Ishikawa (cell line): ENCODE measurements at regions not wholly inside any gene's neighbourhood (a gene's known extent, or its start where the extent isn't known, plus 50 kb on each side); places are given as distances from the start of the nearest gene placed in this dataset.

Experiments
- CEBPB ChIP-seq: IDR thresholded peaks from 2 replicates; pipeline ENCODE4 v1.6.1; 2012
- CREB1 ChIP-seq: IDR thresholded peaks from 2 replicates; pipeline ENCODE4 v1.6.1; 2012; ENCODE audit warnings: low read depth
- EGR1 ChIP-seq: IDR thresholded peaks from 2 replicates; pipeline ENCODE4 v1.6.1; 2012
- EP300 ChIP-seq: IDR thresholded peaks from 2 replicates; pipeline ENCODE4 v1.6.1; 2012; ENCODE audit warnings: borderline replicate concordance
- FOXM1 ChIP-seq: IDR thresholded peaks from 2 replicates; pipeline ENCODE4 v1.6.1; 2012; ENCODE audit warnings: low read depth, borderline replicate concordance
- NFIC ChIP-seq: IDR thresholded peaks from 2 replicates; pipeline ENCODE4 v1.6.1; 2012
- RAD21 ChIP-seq: IDR thresholded peaks from 2 replicates; pipeline ENCODE4 v1.6.1; 2012; ENCODE audit warnings: low read depth
- TAF1 ChIP-seq: IDR thresholded peaks from 2 replicates; pipeline ENCODE4 v1.6.1; 2012; ENCODE audit warnings: low read depth, mild to moderate bottlenecking
- TCF12 ChIP-seq: IDR thresholded peaks from 2 replicates; pipeline ENCODE4 v1.6.1; 2012; ENCODE audit warnings: low read depth
- TEAD4 ChIP-seq: IDR thresholded peaks from 2 replicates; pipeline ENCODE4 v1.6.1; 2012
- YY1 ChIP-seq: IDR thresholded peaks from 2 replicates; pipeline ENCODE4 v1.6.1; 2012; ENCODE audit warnings: low read depth
- ZBTB7A ChIP-seq: IDR thresholded peaks from 2 replicates; pipeline ENCODE4 v1.6.1; 2012; ENCODE audit warnings: low read depth
- TF ChIP-seq, protein P1 (sequence below): IDR thresholded peaks from 2 replicates; pipeline ENCODE4 v1.6.1; 2012; ENCODE audit warnings: low read depth, mild to moderate bottlenecking
- TF ChIP-seq, protein P2 (sequence below): IDR thresholded peaks from 2 replicates; pipeline ENCODE4 v1.6.1; 2012
- TF ChIP-seq, protein P3 (sequence below): IDR thresholded peaks from 2 replicates; pipeline ENCODE4 v1.6.1; 2012

DNA sequence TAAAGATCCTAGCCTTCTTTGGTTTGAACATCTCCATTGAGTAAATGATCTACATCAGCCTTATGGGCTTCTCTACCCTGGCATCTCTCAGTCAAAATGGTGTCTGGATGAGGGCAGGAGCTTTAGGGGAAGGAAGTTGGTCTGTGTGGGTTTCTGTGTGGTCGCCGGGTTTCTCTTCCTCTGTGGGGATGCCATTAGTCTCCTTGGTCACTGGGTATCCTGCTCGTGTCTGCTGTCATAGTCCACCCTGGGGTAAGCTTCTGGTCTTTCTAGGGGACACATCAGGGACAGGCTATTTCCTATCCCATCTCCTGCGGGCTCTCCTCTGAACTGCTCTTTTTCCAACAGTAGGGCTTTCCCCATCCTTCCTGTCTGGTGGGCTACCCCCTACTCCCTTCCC is 150.3 kb upstream of the NPY start:
- no peak for TF ChIP-seq TCF12
- no peak for TF ChIP-seq NFIC
- TF ChIP-seq CREB1 = no peak
- TF ChIP-seq EGR1 = no peak
- no peak for TF ChIP-seq ZBTB7A
- no peak for TF ChIP-seq RAD21
- TF ChIP-seq CEBPB = no peak
- TF ChIP-seq YY1 = no peak
- TF ChIP-seq TEAD4 = no peak
- no peak for TF ChIP-seq FOXM1

DNA sequence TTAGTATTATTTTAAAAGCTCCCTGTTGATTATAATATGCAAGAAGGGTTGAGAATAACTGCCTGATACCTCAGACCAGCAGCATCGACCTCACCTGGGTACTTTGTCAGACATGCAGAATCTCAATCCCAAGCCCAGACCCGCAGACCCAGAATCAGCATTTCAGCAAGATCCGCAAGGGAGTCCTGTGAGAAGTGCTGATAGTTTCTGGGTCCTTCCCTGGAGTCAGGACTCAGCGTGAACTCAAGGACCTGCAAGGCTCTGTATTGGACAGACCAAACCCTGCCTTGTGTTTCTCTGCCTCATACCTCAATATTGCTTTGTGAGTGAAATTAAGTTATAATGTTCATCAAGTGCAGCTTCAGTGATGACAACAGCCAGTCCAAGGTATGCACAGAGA is 149.5 kb upstream of the NPY start:
- TF ChIP-seq NFIC = no peak
- no peak for TF ChIP-seq EP300

DNA sequence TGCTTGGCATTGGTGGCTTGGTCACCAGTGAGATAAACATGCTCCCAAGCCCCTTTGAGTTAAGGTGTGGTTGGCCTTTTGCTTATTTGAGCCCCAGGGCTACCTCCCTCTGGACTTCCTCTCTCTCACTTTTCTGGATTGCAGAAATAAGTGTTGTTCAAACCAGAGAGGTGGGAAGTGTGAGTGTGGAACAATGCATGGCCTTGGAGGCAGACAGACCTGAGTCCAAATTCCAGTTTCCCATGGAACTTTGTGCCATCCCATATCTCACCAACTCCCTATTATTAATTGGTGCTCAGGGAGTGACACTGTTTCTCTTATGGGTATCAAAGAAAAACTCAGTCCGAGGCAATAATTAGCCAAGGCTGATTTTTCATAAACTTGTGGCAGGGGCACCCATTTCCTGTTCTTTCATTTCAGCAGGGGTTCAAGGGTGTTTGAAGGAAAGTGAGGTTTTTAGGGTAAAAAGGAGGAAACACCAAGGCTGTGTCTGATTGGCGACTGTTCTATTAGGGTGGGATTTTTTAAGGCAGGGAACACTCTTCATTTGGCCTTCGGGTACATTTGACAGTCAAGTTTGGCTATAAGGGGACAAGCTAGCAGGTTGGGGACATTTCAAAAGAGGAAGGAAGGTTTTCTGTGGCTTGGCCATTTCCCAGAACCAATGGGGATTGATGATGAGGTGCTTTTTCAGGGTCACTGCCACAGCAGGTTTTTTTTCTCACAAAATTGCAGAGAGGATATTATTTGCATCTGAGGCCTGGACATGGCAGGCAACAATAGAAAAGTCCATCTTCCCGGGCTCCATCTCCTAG is 148.8 kb upstream of the NPY start:
- no peak for TF ChIP-seq RAD21
- no peak for TF ChIP-seq CEBPB
- no peak for TF ChIP-seq NFIC
- TF ChIP-seq, protein P1, sequence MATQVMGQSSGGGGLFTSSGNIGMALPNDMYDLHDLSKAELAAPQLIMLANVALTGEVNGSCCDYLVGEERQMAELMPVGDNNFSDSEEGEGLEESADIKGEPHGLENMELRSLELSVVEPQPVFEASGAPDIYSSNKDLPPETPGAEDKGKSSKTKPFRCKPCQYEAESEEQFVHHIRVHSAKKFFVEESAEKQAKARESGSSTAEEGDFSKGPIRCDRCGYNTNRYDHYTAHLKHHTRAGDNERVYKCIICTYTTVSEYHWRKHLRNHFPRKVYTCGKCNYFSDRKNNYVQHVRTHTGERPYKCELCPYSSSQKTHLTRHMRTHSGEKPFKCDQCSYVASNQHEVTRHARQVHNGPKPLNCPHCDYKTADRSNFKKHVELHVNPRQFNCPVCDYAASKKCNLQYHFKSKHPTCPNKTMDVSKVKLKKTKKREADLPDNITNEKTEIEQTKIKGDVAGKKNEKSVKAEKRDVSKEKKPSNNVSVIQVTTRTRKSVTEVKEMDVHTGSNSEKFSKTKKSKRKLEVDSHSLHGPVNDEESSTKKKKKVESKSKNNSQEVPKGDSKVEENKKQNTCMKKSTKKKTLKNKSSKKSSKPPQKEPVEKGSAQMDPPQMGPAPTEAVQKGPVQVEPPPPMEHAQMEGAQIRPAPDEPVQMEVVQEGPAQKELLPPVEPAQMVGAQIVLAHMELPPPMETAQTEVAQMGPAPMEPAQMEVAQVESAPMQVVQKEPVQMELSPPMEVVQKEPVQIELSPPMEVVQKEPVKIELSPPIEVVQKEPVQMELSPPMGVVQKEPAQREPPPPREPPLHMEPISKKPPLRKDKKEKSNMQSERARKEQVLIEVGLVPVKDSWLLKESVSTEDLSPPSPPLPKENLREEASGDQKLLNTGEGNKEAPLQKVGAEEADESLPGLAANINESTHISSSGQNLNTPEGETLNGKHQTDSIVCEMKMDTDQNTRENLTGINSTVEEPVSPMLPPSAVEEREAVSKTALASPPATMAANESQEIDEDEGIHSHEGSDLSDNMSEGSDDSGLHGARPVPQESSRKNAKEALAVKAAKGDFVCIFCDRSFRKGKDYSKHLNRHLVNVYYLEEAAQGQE = no peak
- TF ChIP-seq TAF1 = no peak
- TF ChIP-seq CREB1 = no peak
- TF ChIP-seq YY1 = no peak
- no peak for TF ChIP-seq EGR1
- TF ChIP-seq ZBTB7A = no peak
- TF ChIP-seq FOXM1 = no peak
- no peak for TF ChIP-seq TCF12

DNA sequence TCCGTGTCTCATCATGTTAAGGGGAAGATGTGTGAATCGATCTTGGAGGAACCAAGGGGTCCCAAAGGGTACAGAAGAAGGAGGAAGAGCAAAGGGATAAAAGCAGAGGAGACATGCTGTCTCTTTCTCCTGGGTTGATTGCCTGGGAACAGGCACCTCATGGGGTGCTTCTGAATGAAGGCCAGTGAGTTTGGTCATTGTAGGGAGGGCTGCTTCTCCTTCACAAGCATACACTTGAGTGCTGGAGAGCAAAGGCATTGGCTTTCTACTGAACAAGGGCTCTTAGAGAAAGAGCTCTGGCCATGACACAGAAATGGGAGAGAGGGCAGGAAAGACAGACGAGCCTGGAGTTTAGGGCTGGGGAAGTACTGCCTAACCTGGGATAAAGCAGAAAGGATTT is 146.7 kb upstream of the NPY start:
- TF ChIP-seq TAF1 (no peak), EGR1 (no peak), NFIC (no peak), ZBTB7A (no peak), TEAD4 (no peak), FOXM1 (no peak), CEBPB (no peak), RAD21 (no peak), CREB1 (no peak), TCF12 (no peak), EP300 (no peak), YY1 (no peak)
- TF ChIP-seq, protein P2, sequence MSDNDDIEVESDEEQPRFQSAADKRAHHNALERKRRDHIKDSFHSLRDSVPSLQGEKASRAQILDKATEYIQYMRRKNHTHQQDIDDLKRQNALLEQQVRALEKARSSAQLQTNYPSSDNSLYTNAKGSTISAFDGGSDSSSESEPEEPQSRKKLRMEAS = no peak
- TF ChIP-seq, protein P1 = no peak
- TF ChIP-seq, protein P3, sequence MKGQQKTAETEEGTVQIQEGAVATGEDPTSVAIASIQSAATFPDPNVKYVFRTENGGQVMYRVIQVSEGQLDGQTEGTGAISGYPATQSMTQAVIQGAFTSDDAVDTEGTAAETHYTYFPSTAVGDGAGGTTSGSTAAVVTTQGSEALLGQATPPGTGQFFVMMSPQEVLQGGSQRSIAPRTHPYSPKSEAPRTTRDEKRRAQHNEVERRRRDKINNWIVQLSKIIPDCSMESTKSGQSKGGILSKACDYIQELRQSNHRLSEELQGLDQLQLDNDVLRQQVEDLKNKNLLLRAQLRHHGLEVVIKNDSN = no peak

DNA sequence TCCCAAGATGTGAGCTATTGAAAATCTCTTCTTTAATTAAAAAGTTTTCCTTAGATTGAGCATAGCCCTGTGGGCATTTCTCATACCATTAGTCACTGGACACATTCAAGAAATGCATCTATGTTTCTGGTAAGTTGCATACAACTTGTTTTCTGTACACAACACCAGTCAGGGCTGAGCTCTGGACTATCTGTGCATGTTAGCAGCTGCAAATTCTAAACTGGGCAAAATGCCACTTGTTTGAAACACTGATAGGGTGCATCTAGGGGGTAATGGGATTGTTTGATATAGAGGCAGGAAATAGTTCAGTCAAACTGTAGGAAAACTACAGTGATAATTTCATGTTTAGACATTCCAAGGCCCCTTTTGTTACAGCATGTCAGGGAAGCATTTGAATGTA is 145.6 kb upstream of the NPY start:
- TF ChIP-seq, protein P2 = no peak
- TF ChIP-seq YY1 = no peak
- TF ChIP-seq, protein P1 = no peak
